ENCODE measurements at regions not wholly inside any gene's neighbourhood (a gene's known extent, or its start where the extent isn't known, plus 50 kb on each side); places are given as distances from the start of the nearest gene placed in this dataset.
"Not testable (repeated sequence)": the region's sequence is repeated elsewhere in the genome, so short reads cannot be mapped to it uniquely, and the experiment has no call there.

DNA sequence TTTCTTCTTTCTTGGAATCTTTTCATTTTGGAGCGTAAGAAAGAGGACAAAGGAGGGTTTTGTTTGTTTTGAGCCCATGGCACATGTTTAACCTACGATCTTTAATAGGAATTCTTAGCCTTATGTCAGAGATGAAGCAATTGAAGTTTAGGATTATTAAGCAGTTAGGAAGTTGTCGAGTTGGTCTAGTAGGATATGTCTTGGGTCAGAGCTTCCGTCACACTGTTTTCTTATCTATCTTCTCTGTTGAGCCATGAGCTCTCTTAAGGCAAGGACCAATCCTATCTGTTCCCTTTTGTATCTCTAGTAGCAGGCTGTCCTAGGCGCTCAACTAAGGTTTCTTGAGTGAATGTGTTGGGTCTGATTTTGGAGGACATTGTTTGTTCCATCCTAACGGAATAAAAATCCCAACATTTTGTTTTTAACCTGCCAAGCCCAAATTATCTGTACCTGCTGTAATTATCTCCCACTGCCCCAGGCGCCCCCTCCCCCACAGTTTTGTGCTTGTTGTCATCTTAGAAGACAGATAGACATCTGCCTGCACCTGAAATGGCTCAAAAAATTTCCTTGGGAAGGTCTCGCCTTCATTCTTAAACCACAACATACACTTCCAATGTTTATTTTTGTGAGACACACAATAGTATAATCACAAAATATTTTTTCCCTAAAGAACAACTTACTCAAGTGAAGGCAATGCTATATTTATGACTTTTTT, 95.3 kb upstream of the GADD45A start:
- no peak for DNase-seq

DNA sequence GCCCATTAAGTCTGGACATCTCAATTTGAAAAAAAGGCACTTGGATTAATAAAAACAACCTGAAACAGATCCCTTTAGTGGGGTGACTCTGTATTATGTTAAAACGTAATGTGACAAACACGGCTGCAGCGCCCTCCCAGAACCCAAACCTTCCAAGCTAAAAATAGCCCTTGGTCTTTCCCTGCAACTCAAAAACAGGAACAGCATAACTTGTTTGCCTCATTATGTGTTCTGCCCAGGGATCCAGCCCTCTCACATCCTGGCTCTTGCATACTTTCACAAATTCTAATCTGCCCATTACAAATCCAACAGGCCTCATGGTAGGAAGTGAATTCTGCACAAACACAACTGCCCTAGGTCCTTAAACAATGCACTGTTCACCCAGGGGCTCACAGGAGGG, 94.7 kb upstream of the GADD45A start:
- DNase-seq, result no peak

DNA sequence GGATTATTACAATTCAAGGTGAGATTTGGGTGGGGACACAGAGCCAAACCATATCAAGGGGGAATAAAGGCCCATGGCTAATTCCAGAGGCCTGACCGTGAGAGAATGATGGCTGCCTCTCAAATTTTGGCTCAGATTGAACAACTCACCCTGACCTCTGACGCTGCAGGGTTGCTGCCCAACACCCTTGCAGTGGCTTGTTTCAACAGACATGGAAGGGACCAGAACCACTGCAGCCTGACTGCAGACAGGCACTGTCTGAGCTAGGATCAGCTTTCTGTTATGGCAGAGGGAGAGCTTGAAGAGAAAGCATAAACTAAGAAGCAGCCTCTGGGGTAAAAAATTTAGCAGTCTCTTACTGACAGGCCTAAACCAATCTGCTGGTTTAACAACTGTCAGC, 90.2 kb upstream of the GADD45A start:
- DNase-seq, result no peak

DNA sequence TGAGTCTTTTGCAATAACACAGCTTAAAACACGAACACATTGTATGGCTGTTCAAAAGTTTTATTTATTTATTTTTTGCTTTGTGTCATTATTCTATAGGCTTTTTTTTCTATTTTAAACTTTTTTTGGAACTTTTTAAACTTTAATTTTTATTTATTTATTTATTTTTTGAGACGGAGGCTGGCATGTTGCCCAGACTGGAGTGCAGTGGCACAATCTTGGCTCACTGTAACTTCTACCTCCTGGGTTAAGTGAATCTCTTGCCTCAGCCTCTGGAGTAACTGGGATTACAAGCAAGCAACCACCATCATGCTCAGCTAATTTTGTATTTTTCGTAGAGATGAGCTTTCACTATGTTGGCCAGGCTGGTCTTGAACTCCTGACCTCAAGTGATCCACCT, 88.3 kb upstream of the GADD45A start:
- DNase-seq, result no peak

DNA sequence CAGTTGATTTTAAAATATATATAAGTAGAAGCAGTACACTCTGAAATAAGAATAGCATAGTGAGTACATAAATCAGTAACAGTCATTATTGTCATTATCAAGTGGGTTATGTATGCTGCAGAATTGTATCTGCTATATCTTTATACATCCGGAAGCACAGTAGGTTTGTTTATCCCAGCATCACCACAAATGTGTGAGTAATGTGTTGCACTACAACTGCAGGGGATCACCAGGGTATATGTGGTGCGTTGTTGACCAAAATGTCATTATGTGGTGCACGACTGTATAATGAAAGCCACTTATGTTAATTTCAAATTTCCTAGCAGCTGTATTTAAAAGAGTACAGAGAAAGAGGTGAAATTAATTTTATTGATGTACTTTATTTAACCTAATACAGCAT, 87.7 kb upstream of the GADD45A start:
- peak; percentile 50 for DNase-seq

DNA sequence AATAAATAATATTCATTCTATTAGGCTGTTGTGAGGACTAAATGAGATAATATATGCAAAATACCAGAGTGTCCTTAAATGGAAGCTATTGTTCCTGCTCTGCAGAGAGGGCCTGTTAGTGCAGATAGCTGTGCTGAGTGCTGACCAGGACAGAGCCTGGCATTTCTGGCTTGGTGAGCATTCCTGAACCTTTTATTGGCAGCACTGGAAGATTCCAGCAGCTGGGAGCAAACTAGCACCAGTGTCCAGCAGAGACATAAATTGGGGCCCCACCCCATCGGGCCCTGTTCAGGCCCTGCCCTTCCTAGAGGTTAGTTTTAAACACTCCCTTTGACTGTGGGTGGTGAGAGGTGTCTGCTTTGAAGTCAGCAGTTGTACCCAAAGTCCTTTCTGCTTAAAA, 85.9 kb upstream of the GADD45A start:
- no peak for DNase-seq

DNA sequence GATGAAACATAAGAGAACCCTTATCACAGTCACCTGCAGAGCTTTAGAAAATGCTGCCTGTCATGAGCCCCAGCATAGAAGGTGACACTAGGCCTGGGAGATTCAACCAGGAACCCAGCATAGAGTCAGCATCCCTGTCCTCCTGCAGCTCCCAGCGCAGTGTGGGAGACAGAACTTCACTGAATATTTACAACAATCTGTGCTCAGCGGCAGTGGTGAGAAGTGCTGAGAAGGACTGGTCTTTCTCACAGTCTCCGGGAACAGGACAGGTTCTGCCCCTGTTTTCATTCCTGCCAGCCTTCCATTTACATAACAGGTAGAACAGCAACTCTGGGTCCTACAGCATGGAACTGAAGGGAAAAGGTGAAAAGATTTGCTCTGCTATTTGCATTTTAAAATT, 83.5 kb upstream of the GADD45A start:
- DNase-seq, result no peak

DNA sequence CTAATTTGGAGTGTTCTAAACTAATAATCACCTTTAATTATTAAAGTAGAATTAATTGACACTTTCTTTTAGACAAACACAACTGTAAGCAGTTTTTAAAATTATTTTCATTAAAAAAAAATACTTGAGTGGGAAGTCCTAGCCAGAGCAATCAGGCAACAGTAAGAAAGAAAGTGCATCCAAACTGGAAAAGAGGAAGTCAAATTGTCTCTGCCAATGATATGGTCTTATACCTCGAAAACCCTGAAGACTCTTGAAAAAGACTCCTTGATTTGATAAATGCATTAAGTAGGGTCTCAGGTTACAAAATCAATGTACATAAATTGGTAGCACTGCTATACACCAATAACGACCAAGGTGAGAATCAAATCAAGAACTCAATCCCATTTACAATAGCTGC, 83.0 kb upstream of the GADD45A start:
- no peak for DNase-seq

DNA sequence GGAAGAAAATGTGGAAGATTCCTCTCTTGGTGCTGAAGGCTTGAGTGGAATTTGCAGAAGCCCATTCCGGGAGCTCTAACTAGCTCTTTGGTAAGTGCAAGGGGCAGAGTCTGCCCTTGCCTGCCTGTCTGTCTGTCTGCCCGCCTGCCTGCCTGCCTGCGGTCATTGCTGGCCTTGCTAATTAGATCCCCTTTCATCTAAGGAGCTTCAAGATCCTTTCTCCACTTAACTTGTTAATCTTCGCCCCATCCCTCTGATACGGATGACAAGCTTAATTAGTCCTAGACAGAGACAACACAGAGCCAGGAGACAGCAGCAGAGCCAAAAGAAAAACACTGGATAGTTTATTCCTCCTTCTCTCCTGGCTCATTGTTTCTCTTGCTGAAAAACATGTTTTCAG, 80.2 kb upstream of the GADD45A start:
- DNase-seq, result no peak

DNA sequence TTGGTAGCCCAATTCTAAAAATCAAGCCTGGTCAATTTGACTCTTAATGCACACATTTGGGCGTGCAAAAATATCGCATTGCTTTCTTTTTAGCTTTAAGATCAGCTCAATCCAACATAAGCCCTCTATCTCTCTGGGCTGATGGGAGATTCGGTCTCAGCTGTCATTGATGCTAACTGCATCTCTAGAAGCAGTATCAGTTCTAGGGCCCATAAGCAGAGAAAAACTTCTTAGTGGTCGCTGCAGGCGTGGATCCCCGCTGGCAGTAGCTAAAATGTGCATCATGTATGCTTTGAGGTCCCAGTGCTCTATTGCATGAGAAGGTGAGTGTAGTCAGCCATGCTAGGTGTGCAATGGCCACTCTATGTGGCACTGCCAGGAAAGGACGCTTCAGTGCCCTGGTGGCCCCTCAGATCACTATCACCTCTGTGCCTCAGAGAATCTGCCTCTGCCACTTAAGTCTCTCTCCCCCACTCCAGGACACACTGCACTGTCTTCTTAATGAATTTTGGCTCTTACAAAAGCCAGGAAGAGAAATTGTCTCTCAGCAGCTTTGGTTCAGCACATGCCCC, 79.7 kb upstream of the GADD45A start:
- DNase-seq, result no peak

DNA sequence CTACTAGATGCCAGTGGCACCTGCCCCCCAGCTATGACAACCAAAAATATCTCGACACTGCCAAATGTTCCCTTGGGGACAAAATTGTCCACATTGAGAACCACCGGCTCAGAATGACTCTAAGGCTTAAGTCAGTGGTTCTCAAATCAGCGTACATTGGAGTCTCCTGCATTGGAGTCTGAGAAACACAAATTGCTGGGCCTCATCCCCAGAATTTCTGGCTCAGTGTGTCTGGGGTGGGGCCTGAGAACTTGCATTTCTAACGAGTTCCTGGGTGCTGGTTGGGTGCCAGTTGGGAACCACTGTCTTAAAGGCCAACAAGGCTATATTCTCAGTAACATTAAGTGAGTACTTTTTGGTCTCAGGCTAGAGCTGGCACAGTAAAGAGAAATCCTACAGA, 77.7 kb upstream of the GADD45A start:
- DNase-seq, result no peak

DNA sequence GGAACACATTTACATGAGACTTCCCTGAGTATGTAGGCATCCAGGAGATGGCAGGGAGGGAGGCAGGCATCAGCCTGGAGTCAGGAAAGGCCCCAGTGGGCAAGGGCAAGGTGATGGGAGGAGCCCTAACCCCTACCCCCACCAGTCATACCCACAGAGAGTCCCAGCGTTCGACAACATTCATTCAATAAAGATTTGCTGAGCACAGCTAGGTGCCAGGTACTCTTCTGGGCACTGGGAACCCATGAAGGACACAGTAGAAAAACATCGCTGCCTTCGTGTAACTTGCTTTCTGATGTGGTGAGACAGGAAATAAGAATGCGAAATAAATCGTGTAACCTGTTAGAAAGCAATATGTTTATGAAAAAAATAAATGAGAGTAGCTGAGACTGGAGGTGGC, 77.3 kb upstream of the GADD45A start:
- DNase-seq, result no peak

DNA sequence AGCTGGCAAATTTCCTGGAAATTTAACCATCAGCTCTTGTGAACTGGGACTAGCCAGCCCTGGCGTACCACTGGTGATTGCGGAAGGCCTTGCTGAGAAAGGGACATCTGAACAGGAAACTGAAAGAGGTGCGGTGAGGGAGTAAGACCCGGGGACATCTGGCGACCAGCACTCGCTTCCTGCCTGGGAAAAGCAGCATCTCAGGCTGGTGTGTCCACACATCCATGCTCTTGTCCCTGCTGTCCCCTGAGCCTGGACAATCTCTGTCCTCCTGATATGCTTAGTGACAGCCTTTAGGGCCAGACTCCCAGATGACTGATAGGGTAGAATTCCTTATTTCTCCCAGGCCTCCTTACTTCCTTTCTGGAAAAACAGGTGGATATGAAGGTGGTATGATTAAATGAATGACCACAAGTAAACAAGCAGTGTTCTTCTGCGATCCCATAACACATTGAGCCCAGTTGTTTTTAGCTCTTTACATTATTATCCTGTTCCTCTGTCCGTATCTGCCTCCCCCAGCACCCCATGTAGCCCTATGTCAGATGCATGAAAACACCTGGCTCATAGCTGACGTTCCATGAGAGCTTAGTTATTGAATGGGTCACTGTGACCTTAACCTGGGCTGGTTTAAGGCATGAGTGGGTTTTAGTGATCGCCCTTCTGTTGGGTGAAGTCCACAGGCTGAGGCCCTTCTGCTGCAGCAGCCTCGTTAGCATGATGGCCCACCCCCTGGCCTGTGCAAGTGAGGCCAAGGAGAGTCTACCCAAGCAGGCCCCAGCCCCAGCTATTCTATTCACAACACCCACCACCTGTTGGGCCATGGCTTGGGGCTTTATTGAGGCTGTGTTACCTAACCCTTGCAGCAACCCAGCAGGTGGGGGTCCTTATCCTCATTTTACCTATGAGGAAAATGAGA, 76.1 kb upstream of the GADD45A start:
- DNase-seq, result no peak

DNA sequence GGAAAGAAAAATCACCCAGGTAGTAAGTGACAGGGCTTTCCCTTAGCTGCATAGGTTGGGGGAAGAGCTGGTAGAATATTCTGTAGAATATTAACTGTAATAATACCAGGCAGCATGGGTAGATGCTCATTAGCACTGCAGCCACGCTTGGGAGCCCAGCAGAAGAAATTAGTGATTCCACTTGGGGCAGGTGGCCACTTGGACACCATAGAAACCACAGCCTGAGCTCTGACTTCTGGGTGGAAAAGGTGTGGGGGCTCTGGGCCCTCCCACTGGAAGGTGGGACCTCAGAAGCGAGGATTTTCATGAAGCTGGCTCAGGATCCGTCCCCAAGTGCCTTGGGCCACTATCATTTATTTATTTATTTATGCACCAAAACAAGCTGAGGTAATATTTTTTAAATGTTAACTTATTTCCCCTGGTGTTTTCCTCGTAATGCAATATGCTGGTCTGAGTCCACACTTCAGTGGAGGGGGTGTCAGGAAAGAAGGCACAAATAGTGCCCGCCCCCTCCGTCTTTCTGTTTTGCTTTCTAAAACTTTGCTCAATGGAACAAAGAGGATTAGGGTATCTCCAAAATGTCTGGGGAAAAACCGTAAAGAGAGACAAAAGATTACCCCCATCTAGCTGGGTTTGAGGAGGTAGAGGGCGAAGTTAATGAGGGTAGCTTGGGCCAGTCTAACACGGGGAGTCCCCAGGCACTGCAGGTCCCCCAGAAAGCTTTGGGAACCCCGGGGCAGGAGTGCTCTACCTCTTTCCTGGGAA, 75.2 kb upstream of the GADD45A start:
- DNase-seq, result no peak

DNA sequence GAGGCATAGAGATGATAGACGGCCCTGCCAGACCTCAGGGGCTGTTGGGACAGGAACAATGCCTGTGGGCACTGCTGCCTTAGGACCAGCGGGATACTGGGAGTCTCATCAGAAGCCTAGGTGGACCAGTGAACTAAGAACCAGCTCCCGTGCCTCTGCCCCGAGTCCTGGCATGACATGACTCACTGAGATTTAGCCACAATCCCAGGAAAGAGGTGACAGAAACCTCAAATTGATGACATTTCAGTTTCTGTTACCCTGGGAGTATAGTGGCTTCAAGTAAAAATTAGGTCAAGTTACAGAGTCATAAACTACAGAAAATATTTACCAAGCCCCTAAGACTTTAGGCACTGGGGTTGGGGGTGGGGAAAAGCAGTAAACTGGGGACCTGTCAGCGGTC, 74.6 kb upstream of the GADD45A start:
- no peak for DNase-seq

DNA sequence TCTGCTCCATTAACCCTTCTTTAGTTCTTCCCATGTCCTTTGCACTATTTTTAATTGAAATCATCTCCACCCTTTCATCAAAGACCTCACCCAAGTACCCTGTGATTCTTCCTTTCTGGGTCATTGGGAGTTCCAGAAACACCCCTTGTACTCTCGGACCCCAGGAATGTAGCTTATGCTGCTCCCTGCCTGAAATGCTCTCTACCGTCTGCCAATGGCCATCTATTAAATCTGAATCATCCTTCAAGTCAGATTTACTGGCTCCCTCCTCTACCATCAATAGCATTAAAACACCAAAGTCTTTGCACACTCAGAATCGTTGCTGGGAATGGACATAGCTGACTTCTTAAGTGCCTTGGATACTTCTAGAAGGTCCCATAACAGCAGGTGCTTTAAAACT, 73.2 kb upstream of the GADD45A start:
- no peak for DNase-seq

DNA sequence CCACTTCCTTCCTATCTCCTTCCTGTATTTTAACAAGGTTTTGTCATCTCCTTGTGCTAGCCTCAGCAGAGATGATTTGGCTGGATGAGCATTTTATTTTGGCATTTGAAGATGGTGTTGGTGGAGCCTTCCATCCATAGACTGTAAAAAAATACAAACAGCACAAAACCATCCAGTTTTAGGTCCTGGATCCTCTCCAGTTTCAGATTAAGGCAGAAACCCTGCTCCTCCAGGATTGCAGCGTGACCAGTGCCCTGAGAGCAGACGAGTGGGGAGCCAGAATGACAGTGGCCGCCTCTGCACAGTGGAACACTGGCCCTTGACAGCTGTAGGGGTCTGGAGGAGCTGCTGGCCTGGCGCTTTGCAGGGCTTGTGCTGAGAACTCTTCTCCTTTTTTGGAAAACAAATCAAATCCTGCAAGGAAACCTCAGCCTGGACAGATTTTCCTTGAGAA, 72.2 kb upstream of the GADD45A start:
- DNase-seq, result no peak

DNA sequence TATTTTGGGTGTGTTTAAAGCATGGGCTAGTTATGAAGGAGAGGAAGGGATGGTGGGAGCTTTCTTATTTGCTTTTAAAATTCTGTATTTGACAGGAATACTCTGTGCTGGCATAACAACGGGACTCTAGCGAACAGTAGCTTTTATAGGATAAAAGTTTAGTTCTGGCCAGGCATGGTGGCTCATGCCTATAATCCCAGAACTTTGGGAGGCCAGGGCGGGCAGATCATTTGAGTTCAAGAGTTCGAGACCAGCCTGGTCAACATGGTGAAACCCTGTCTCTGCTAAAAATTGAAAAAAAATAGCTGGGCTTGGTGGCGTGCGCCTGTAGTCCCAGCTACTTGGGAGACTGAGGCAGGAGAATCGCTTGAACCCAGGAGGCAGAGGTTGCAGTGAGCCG, 71.5 kb upstream of the GADD45A start:
- DNase-seq, result not testable (repeated sequence)

DNA sequence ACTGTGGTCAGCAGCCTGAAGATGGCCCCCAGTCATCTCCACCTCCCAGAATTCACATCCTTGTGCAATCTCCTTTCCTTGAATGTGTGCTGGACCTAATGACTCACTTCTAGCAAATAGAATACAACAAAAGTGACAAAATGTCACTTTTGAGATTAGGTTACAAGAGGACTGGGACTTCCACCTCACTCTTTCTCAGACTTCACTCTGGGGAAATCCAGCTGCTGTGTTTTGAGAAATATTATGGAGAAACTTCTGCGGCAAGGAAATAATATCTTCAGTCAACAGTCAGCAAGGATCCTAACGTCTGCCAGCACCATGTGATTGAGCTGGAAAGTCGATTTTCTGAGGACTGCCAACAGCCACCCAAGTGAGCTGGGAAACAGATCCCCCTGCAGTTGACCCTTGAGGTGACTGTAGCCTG, 70.5 kb upstream of the GADD45A start:
- no peak for DNase-seq

DNA sequence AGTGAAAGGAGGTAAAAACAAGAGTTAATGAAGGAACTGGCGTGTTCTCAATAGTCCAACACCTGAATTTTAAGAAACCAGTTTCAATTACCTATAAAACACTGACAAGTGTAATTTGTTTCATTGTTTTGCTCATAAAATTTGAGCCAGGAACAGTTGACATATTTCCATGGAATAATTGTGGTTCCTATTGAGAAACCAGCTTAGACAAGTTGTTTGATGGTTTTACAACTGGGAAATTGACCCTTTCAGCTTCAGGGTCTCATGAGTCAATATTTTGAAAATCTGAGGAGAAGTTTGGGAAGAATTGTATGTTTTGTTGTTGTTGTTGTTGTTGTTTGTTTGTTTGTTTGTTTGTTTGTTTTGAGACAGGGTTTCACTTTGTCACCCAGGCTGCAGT, 69.1 kb upstream of the GADD45A start:
- no peak for DNase-seq

DNA sequence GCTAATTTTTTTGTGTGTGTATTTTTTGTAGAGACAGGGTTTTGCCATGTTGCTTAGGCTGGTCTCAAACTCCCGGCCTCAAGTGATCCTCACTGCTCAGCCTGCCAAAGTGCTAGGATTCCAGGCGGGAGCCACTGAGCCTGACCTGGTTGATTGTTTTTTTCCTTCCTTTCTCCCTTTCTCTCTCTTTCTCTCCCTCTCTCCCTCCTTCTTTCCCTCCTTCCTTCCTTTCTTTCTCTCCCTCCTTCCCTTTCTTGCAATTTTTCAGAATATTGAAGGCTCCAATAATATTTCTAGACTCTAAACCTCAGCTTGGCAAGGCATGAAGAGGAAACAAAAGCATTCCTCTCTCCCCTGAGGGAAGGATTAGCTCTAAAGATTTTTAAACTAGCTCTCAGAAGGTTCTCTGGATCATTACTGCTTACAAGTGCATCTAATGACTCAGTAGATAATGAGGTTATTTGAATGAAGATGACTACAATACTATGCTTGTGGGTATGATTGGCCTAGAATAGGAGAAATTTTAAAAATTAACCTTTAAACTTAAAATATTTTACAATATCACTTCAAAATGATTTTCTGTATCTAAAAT, 68.5 kb upstream of the GADD45A start:
- no peak for DNase-seq

DNA sequence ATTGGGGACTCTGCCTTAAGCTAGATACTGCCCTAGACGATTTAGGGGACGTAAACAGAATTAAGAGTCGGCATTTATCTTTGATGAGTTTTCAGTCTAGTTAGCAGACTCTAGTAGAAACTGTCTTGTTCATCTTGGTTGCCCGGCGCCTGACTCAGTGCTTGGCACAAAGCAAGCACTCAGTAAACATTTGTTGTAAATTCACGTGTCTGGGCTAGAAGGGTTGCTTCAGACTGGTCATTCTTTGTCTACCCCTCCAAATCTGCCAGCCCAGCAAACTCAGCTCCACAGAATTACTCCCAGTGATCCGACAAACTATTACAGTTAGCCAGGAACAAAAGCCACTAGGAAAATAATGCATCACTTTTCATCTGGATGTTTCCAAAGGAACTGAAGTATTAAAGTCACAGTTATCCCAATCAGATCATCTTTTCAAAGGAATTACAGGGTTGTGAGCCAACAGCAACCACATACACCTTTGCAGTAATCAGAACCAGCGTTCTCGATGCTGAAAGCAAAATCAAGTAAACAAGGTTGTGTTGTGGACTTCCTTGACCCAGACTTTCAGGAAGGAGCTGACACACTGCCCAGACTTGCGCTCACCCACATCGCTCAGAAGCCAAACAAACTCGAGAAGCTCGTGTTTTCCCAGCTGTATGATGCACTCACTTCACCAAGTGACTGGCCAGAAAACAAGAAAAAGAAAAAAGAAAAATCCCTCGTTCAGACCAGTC, 66.5 kb upstream of the GADD45A start:
- no peak for DNase-seq
